IMR-90 (cell line): ENCODE measurements at regions not wholly inside any gene's neighbourhood (a gene's known extent, or its start where the extent isn't known, plus 50 kb on each side); places are given as distances from the start of the nearest gene placed in this dataset.

Source experiments
- ATAC-seq: fragments of 200-7000 bp; cut with Tn5 transposase; 2 replicates; pipeline ENCODE4 v1.9.1; 2020; ENCODE audit warnings: low read depth, mild to moderate bottlenecking, moderate library complexity
- BruUV-seq: library from RNA; stranded (reverse); fragments of 400-500 nt; replicated peaks from 2 replicates; lab custom pipeline; 2021; lab: Mats Ljungman, UMichigan
- CTCF ChIA-PET: fragments of 300-600 bp; formaldehyde crosslinking; extraction: SDS; loops from one replicate; lab custom pipeline; 2021; ENCODE audit warnings: antibody characterized with exemption; lab: Yijun Ruan, JAX
- POLR2A ChIA-PET: fragments of 300-600 bp; sonication (Branson Sonifier 250); formaldehyde crosslinking; loops from one replicate; lab custom pipeline; 2022; ENCODE audit warnings: antibody characterized with exemption; ENCODE audit not compliant: unreplicated experiment; lab: Charles Lee
- DNase-seq: peaks from one replicate; pipeline ENCODE4 v3.0.0; 2013
- H2AFZ ChIP-seq: replicated peaks from 2 replicates; pipeline ENCODE3; 2013; ENCODE audit warnings: low read length, mild to moderate bottlenecking; ENCODE audit not compliant: poor library complexity
- H2AK5ac ChIP-seq: 2 replicates; pipeline ENCODE4 v1.6.1; 2013; ENCODE audit warnings: low read depth, low read length, inconsistent platforms
- H2AK9ac ChIP-seq: replicated peaks from 2 replicates; pipeline ENCODE3; 2013; ENCODE audit warnings: mild to moderate bottlenecking, low read depth, low read length, moderate library complexity; ENCODE audit not compliant: poor library complexity
- H2BK120ac ChIP-seq: 2 replicates; pipeline ENCODE4 v1.6.1; 2013; ENCODE audit warnings: low read depth, low read length, inconsistent platforms
- H2BK15ac ChIP-seq: 3 replicates; pipeline ENCODE4 v1.6.1; 2013; ENCODE audit warnings: low read depth, low read length, inconsistent platforms
- H2BK20ac ChIP-seq: 2 replicates; pipeline ENCODE4 v1.6.1; 2013; ENCODE audit warnings: low read depth, mild to moderate bottlenecking, inconsistent platforms, low read length, moderate library complexity
- H2BK5ac ChIP-seq: 2 replicates; pipeline ENCODE4 v1.6.1; 2013; ENCODE audit warnings: mild to moderate bottlenecking, low read depth, low read length, inconsistent platforms; ENCODE audit not compliant: poor library complexity, severe bottlenecking
- H3K14ac ChIP-seq: replicated peaks from 2 replicates; pipeline ENCODE4 v1.6.1; 2013; ENCODE audit warnings: low read depth, low read length, inconsistent platforms
- H3K18ac ChIP-seq: 2 replicates; pipeline ENCODE4 v1.6.1; 2013; ENCODE audit warnings: low read depth, low read length, control low read depth
- H3K23ac ChIP-seq: 2 replicates; pipeline ENCODE4 v1.6.1; 2013; ENCODE audit warnings: low read depth, low read length, inconsistent platforms
- H3K27ac ChIP-seq: 2 replicates; pipeline ENCODE4 v1.5.1; 2013; ENCODE audit warnings: mild to moderate bottlenecking, control low read depth, low read length; ENCODE audit not compliant: insufficient read depth
- H3K27me3 ChIP-seq: 2 replicates; pipeline ENCODE4 v1.6.1; 2013; ENCODE audit warnings: low read length; ENCODE audit not compliant: control insufficient read depth, insufficient read depth
- H3K36me3 ChIP-seq: 2 replicates; pipeline ENCODE4 v1.6.1; 2013; ENCODE audit warnings: low read length, mixed read lengths; ENCODE audit not compliant: control insufficient read depth, insufficient read depth
- H3K4ac ChIP-seq: 2 replicates; pipeline ENCODE4 v1.6.1; 2013; ENCODE audit warnings: low read depth, low read length, inconsistent platforms
- H3K4me1 ChIP-seq: 2 replicates; pipeline ENCODE4 v1.6.1; 2013; ENCODE audit warnings: low read length, mixed read lengths; ENCODE audit not compliant: control insufficient read depth, insufficient read depth
- H3K4me2 ChIP-seq: 2 replicates; pipeline ENCODE4 v1.6.1; 2013; ENCODE audit warnings: low read depth, mild to moderate bottlenecking, control low read depth, low read length, moderate library complexity
- H3K4me3 ChIP-seq: 2 replicates; pipeline ENCODE4 v1.5.1; 2013; ENCODE audit warnings: low read depth, mild to moderate bottlenecking, control low read depth, low read length, moderate library complexity; ENCODE audit not compliant: insufficient read depth
- H3K56ac ChIP-seq: 2 replicates; pipeline ENCODE4 v1.6.1; 2013; ENCODE audit warnings: low read length, inconsistent platforms; ENCODE audit not compliant: insufficient read depth; ENCODE audit errors: extremely low read depth
- H3K79me1 ChIP-seq, 2 experiments: 2 replicates each; pipeline ENCODE4 v1.6.1; 2013; ENCODE audit warnings: low read length in 2 of 2, inconsistent platforms in 1 of 2, low read depth in 1 of 2
- H3K9ac ChIP-seq: 2 replicates; pipeline ENCODE4 v1.6.1; 2013; ENCODE audit warnings: low read depth, low read length, control low read depth
- H3K9me1 ChIP-seq: 2 replicates; pipeline ENCODE4 v1.6.1; 2013; ENCODE audit warnings: low read length, inconsistent platforms; ENCODE audit not compliant: insufficient read depth
- H3K9me3 ChIP-seq: 2 replicates; pipeline ENCODE4 v1.6.1; 2013; ENCODE audit warnings: low read length; ENCODE audit not compliant: control insufficient read depth, insufficient read depth
- H4K20me1 ChIP-seq: 2 replicates; pipeline ENCODE4 v1.6.1; 2013; ENCODE audit warnings: low read length, inconsistent platforms; ENCODE audit not compliant: insufficient read depth
- H4K5ac ChIP-seq: 2 replicates; pipeline ENCODE4 v1.6.1; 2013; ENCODE audit warnings: mild to moderate bottlenecking, low read depth, low read length, control low read depth
- H4K8ac ChIP-seq, 2 experiments: 2 replicates each; pipeline ENCODE4 v1.6.1; 2013; ENCODE audit warnings: low read depth in 2 of 2, low read length in 2 of 2, control low read depth in 1 of 2, inconsistent platforms in 1 of 2
- H4K91ac ChIP-seq: 2 replicates; pipeline ENCODE4 v1.6.1; 2013; ENCODE audit warnings: low read depth, low read length, inconsistent platforms; ENCODE audit not compliant: insufficient read depth
- BHLHE40 ChIP-seq: fragments of 150-350 bp; IDR thresholded peaks from 2 replicates; pipeline ENCODE4 v1.6.1; 2016; ENCODE audit warnings: mild to moderate bottlenecking, low read depth, low read length
- CEBPB ChIP-seq: IDR thresholded peaks from 2 replicates; pipeline ENCODE4 v1.6.1; 2012; ENCODE audit warnings: low read depth, low read length, improper control_type of control experiment
- CHD1 ChIP-seq: IDR thresholded peaks from 2 replicates; pipeline ENCODE4 v1.6.1; 2012; ENCODE audit warnings: low read depth, low read length, improper control_type of control experiment
- FOS ChIP-seq: fragments of 150-350 bp; IDR thresholded peaks from 2 replicates; pipeline ENCODE4 v1.6.1; 2016; ENCODE audit warnings: low read depth, low read length
- MAFK ChIP-seq: IDR thresholded peaks from 2 replicates; pipeline ENCODE4 v1.6.1; 2012; ENCODE audit warnings: low read depth, low read length, improper control_type of control experiment
- MAZ ChIP-seq: IDR thresholded peaks from 2 replicates; pipeline ENCODE4 v1.6.1; 2012; ENCODE audit warnings: low read depth, mild to moderate bottlenecking, low read length, improper control_type of control experiment, moderate library complexity, borderline replicate concordance
- MXI1 ChIP-seq: IDR thresholded peaks from 2 replicates; pipeline ENCODE4 v1.6.1; 2012; ENCODE audit warnings: low read depth, mild to moderate bottlenecking, low read length, moderate library complexity, borderline replicate concordance
- NFE2L2 ChIP-seq: fragments of 150-350 bp; IDR thresholded peaks from 2 replicates; pipeline ENCODE4 v1.6.1; 2016; ENCODE audit warnings: low read depth, mild to moderate bottlenecking, low read length
- POLR2A ChIP-seq: IDR thresholded peaks from 2 replicates; pipeline ENCODE4 v1.6.1; 2012; ENCODE audit warnings: mild to moderate bottlenecking, low read depth, low read length
- RAD21 ChIP-seq: IDR thresholded peaks from 2 replicates; pipeline ENCODE4 v1.6.1; 2012; ENCODE audit warnings: low read length, improper control_type of control experiment
- RCOR1 ChIP-seq: IDR thresholded peaks from 2 replicates; pipeline ENCODE4 v1.6.1; 2012; ENCODE audit warnings: mild to moderate bottlenecking, low read length, improper control_type of control experiment; ENCODE audit not compliant: insufficient replicate concordance
- RFX5 ChIP-seq: IDR thresholded peaks from 2 replicates; pipeline ENCODE4 v1.8.0; 2012; ENCODE audit warnings: low read depth, mild to moderate bottlenecking, low read length, moderate library complexity
- SMC3 ChIP-seq: fragments of 150-350 bp; IDR thresholded peaks from 2 replicates; pipeline ENCODE4 v1.6.1; 2016; ENCODE audit warnings: low read depth, mild to moderate bottlenecking, antibody characterized with exemption, low read length, moderate library complexity
- WGBS, 2 experiments: methylation state at CpG; one replicate each; pipeline versions ENCODE4 v1.1.5 to v1.1.7; 2013; ENCODE audit warnings: missing lambda C conversion rate in 2 of 2; ENCODE audit not compliant: insufficient read length in 1 of 2; ENCODE audit errors: extremely low coverage in 2 of 2; 5-methylcytosine and 5-hydroxymethylcytosine counted together
- dilution Hi-C: fragments of 300-500 bp; cut with HindIII; formaldehyde crosslinking; loops from one replicate; pipeline ENCODE4 v1.14.3; 2018; ENCODE audit warnings: low sequenced_read_pairs; ENCODE audit not compliant: unreplicated experiment
- in situ Hi-C: fragments of 300-500 bp; cut with MboI; formaldehyde crosslinking; loops from 3 replicates; pipeline ENCODE4 v1.14.3; 2019; ENCODE audit warnings: low sequenced_read_pairs, inconsistent platforms, mixed read lengths
- intact Hi-C: fragments of 100-400 bp; cut with micrococcal nuclease; formaldehyde crosslinking; loops from 2 replicates; pipeline ENCODE4 v1.10.0; 2022
- TF ChIP-seq, protein P1 (sequence below): conservative IDR thresholded peaks from 2 replicates; pipeline ENCODE4 v1.5.1; 2012; ENCODE audit warnings: mild to moderate bottlenecking, low read depth, low read length, improper control_type of control experiment
- TF ChIP-seq, protein P2 (sequence below): fragments of 150-350 bp; IDR thresholded peaks from 2 replicates; pipeline ENCODE4 v1.6.1; 2017; ENCODE audit warnings: mild to moderate bottlenecking, antibody characterized with exemption, low read length, low read depth
- TF ChIP-seq, protein P3 (sequence below): fragments of 150-350 bp; IDR thresholded peaks from 2 replicates; pipeline ENCODE4 v1.6.1; 2016; ENCODE audit warnings: low read depth, mild to moderate bottlenecking, low read length, moderate library complexity, borderline replicate concordance

DNA sequence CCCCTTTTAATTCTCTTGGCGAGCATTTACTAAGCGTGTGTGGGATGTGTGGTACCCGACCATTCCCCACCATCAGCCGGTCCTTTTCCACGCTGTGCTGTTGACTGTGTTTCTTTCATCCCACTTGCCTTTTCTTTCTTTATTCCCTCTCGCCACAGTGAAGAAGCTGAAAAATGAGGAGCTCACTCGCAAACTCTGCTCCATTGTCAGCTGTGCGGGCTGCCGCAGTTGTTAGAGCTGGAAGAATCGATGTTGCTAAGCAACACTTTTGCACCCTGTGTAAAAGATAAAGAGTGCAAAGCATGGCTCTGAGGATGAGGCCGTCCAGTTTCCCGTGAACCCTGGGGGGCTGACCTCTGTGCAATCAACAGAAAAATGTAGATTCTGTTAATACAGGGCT lies 203.1 kb upstream of the NEBL start:
- CTCF ChIA-PET = no interaction called here

More for the DNA sequence above, 203.1 kb upstream of the NEBL start:
- no peak overlapping the region for H3K9ac ChIP-seq
- no peak overlapping the region for H3K18ac ChIP-seq
- intact Hi-C loops = no loop called here
- no peak overlapping the region for H3K4me3 ChIP-seq
- no TSS peak for BruUV-seq
- H3K56ac ChIP-seq = no peak overlapping the region
- H2BK20ac ChIP-seq = no peak overlapping the region
- H3K14ac ChIP-seq = no peak overlapping the region
- no peaks in the 10 kb centered on the region for H3K27me3 ChIP-seq
- no peaks in the 10 kb centered on the region for H3K79me1 ChIP-seq
- no peaks in the 10 kb centered on the region for H3K4me1 ChIP-seq
- 8% methylated on average over 2 of the region's 12 CpGs; no CpG with 5 or more reads in 1 of the 2 experiments for WGBS, 2 experiments
- no peaks in the 10 kb centered on the region for H3K9me3 ChIP-seq
- H2BK15ac ChIP-seq = no peak overlapping the region
- H4K20me1 ChIP-seq = no peaks in the 10 kb centered on the region
- no peak overlapping the region for H3K27ac ChIP-seq
- H2AFZ ChIP-seq = no peak overlapping the region
- no peak overlapping the region for H4K91ac ChIP-seq
- no peak overlapping the region for H2AK5ac ChIP-seq
- H4K5ac ChIP-seq = no peak overlapping the region
- DNase-seq (no peak), ATAC-seq (no peak)
- no peak overlapping the region for H3K4ac ChIP-seq
- POLR2A ChIA-PET = no interaction called here
- H2BK5ac ChIP-seq = no peak overlapping the region
- no peak overlapping the region for H3K23ac ChIP-seq
- H2BK120ac ChIP-seq = no peak overlapping the region
- H3K36me3 ChIP-seq = no peaks in the 10 kb centered on the region
- H2AK9ac ChIP-seq = no peak overlapping the region
- H3K9me1 ChIP-seq = no peaks in the 10 kb centered on the region
- H4K8ac ChIP-seq = no peak overlapping the region
- in situ Hi-C loops = no loop called here
- TF ChIP-seq CHD1 (no peak), MAZ (no peak), RFX5 (no peak), POLR2A (no peak), RAD21 (no peak), RCOR1 (no peak), MAFK (no peak), FOS (no peak), BHLHE40 (no peak), MXI1 (no peak), NFE2L2 (no peak), SMC3 (no peak), CEBPB (no peak)
- TF ChIP-seq, protein P1, sequence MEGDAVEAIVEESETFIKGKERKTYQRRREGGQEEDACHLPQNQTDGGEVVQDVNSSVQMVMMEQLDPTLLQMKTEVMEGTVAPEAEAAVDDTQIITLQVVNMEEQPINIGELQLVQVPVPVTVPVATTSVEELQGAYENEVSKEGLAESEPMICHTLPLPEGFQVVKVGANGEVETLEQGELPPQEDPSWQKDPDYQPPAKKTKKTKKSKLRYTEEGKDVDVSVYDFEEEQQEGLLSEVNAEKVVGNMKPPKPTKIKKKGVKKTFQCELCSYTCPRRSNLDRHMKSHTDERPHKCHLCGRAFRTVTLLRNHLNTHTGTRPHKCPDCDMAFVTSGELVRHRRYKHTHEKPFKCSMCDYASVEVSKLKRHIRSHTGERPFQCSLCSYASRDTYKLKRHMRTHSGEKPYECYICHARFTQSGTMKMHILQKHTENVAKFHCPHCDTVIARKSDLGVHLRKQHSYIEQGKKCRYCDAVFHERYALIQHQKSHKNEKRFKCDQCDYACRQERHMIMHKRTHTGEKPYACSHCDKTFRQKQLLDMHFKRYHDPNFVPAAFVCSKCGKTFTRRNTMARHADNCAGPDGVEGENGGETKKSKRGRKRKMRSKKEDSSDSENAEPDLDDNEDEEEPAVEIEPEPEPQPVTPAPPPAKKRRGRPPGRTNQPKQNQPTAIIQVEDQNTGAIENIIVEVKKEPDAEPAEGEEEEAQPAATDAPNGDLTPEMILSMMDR = no peak
- TF ChIP-seq, protein P2, sequence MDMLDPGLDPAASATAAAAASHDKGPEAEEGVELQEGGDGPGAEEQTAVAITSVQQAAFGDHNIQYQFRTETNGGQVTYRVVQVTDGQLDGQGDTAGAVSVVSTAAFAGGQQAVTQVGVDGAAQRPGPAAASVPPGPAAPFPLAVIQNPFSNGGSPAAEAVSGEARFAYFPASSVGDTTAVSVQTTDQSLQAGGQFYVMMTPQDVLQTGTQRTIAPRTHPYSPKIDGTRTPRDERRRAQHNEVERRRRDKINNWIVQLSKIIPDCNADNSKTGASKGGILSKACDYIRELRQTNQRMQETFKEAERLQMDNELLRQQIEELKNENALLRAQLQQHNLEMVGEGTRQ = no peak
- TF ChIP-seq, protein P3, sequence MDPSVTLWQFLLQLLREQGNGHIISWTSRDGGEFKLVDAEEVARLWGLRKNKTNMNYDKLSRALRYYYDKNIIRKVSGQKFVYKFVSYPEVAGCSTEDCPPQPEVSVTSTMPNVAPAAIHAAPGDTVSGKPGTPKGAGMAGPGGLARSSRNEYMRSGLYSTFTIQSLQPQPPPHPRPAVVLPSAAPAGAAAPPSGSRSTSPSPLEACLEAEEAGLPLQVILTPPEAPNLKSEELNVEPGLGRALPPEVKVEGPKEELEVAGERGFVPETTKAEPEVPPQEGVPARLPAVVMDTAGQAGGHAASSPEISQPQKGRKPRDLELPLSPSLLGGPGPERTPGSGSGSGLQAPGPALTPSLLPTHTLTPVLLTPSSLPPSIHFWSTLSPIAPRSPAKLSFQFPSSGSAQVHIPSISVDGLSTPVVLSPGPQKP = no peak
- H3K4me2 ChIP-seq = no peak overlapping the region
- dilution Hi-C loops = no loop called here
